Stimulated activated memory B cell treated with anti-CD40 and anti-IgM and Interleukin-4, amounts not matched to agents 10 μg/mL and 1 μg/mL and 100 μg/mL, for 72 hours (primary cell): ENCODE measurements at regions not wholly inside any gene's neighbourhood (a gene's known extent, or its start where the extent isn't known, plus 50 kb on each side); places are given as distances from the start of the nearest gene placed in this dataset.
"Not testable (repeated sequence)": the region's sequence is repeated elsewhere in the genome, so short reads cannot be mapped to it uniquely, and the experiment has no call there.

ENCODE experiments used
- ATAC-seq: fragments of 150-1000 bp; cut with Tn5 transposase; 2 replicates; pipeline ENCODE4 v1.10.0; 2021
- H3K27ac Mint-ChIP-seq: one replicate; pipeline ENCODE4 v1.8.0; 2022; ENCODE audit warnings: mild to moderate bottlenecking, mixed read lengths
- H3K27me3 Mint-ChIP-seq: one replicate; pipeline ENCODE4 v1.8.0; 2022; ENCODE audit warnings: mixed read lengths
- H3K36me3 Mint-ChIP-seq: one replicate; pipeline ENCODE4 v1.8.0; 2022; ENCODE audit warnings: mixed read lengths
- H3K4me1 Mint-ChIP-seq: one replicate; pipeline ENCODE4 v1.8.0; 2022; ENCODE audit warnings: mixed read lengths
- H3K4me3 Mint-ChIP-seq: one replicate; pipeline ENCODE4 v1.8.0; 2022; ENCODE audit warnings: mild to moderate bottlenecking, moderate library complexity, mixed read lengths
- H3K9me3 Mint-ChIP-seq: one replicate; pipeline ENCODE4 v1.8.0; 2022; ENCODE audit warnings: mixed read lengths

- not testable (repeated sequence) for H3K27ac Mint-ChIP-seq, H3K9me3 Mint-ChIP-seq, H3K36me3 Mint-ChIP-seq, H3K27me3 Mint-ChIP-seq, ATAC-seq, H3K4me3 Mint-ChIP-seq
- peaks cover 13% of the 10 kb centered on the region for H3K4me1 Mint-ChIP-seq
Measured at GRCh38 chr4:69344786-69345185, 64.5 kb downstream of the UGT2B28 start.

- not testable (repeated sequence) for H3K4me1 Mint-ChIP-seq, H3K27ac Mint-ChIP-seq, H3K4me3 Mint-ChIP-seq, H3K36me3 Mint-ChIP-seq, H3K9me3 Mint-ChIP-seq, H3K27me3 Mint-ChIP-seq
- ATAC-seq: peak; percentile 55
Measured at GRCh38 chr4:69348746-69349145, 68.5 kb downstream of the UGT2B28 start.

- H3K4me1 Mint-ChIP-seq: no peaks in the 10 kb centered on the region
- ATAC-seq: no peak
- H3K4me3 Mint-ChIP-seq: no peak overlapping the region
- H3K27ac Mint-ChIP-seq: no peak overlapping the region
- H3K36me3 Mint-ChIP-seq: no peaks in the 10 kb centered on the region
- no peaks in the 10 kb centered on the region for H3K9me3 Mint-ChIP-seq
- H3K27me3 Mint-ChIP-seq: no peaks in the 10 kb centered on the region
Measured at GRCh38 chr4:69360271-69360670, 80.0 kb downstream of the UGT2B28 start.

- H3K36me3 Mint-ChIP-seq, H3K4me3 Mint-ChIP-seq, H3K27me3 Mint-ChIP-seq, H3K27ac Mint-ChIP-seq, H3K4me1 Mint-ChIP-seq, H3K9me3 Mint-ChIP-seq, ATAC-seq: not testable (repeated sequence)
Measured at GRCh38 chr4:69360768-69361167, 80.5 kb downstream of the UGT2B28 start.

GRCh38 chr4:69362351-69362750, 82.1 kb downstream of the UGT2B28 start:
- no peak overlapping the region for H3K27ac Mint-ChIP-seq
- no peaks in the 10 kb centered on the region for H3K4me1 Mint-ChIP-seq
- no peak overlapping the region for H3K4me3 Mint-ChIP-seq
- no peaks in the 10 kb centered on the region for H3K36me3 Mint-ChIP-seq
- no peaks in the 10 kb centered on the region for H3K27me3 Mint-ChIP-seq
- no peaks in the 10 kb centered on the region for H3K9me3 Mint-ChIP-seq
- ATAC-seq: no peak

GRCh38 chr4:69367664-69368063, 87.4 kb downstream of the UGT2B28 start:
- not testable (repeated sequence) for H3K4me1 Mint-ChIP-seq, ATAC-seq, H3K36me3 Mint-ChIP-seq, H3K4me3 Mint-ChIP-seq, H3K9me3 Mint-ChIP-seq, H3K27ac Mint-ChIP-seq, H3K27me3 Mint-ChIP-seq

- no peaks in the 10 kb centered on the region for H3K4me1 Mint-ChIP-seq
- H3K9me3 Mint-ChIP-seq: peaks cover 3% of the 10 kb centered on the region
- H3K27me3 Mint-ChIP-seq: no peaks in the 10 kb centered on the region
- H3K4me3 Mint-ChIP-seq: no peak overlapping the region
- ATAC-seq: no peak
- H3K27ac Mint-ChIP-seq: no peak overlapping the region
- H3K36me3 Mint-ChIP-seq: no peaks in the 10 kb centered on the region
Measured at GRCh38 chr4:69376450-69376849, 96.2 kb downstream of the UGT2B28 start.

- Mint-ChIP-seq H3K9me3 (peaks cover 3% of the 10 kb centered on the region), H3K27me3 (no peaks in the 10 kb centered on the region), H3K4me3 (no peak overlapping the region), H3K36me3 (no peaks in the 10 kb centered on the region), H3K27ac (no peak overlapping the region), H3K4me1 (no peaks in the 10 kb centered on the region)
- ATAC-seq: no peak
Measured at GRCh38 chr4:69377562-69377961, 97.3 kb downstream of the UGT2B28 start.

- no peak for ATAC-seq
- peaks cover under 1% of the 10 kb centered on the region for H3K9me3 Mint-ChIP-seq
- H3K4me3 Mint-ChIP-seq: no peak overlapping the region
- no peaks in the 10 kb centered on the region for H3K4me1 Mint-ChIP-seq
- H3K36me3 Mint-ChIP-seq: no peaks in the 10 kb centered on the region
- H3K27ac Mint-ChIP-seq: no peak overlapping the region
- H3K27me3 Mint-ChIP-seq: no peaks in the 10 kb centered on the region
Measured at GRCh38 chr4:69383281-69383680, 103.0 kb downstream of the UGT2B28 start.

GRCh38 chr4:69389111-69389510, 106.6 kb downstream of the UGT2B4 start:
- H3K9me3 Mint-ChIP-seq, H3K27ac Mint-ChIP-seq, H3K27me3 Mint-ChIP-seq, ATAC-seq, H3K4me3 Mint-ChIP-seq, H3K36me3 Mint-ChIP-seq, H3K4me1 Mint-ChIP-seq: not testable (repeated sequence)

GRCh38 chr4:69408451-69408850, 87.3 kb downstream of the UGT2B4 start:
- H3K9me3 Mint-ChIP-seq: no peaks in the 10 kb centered on the region

GRCh38 chr4:69411981-69412380, 83.7 kb downstream of the UGT2B4 start:
- not testable (repeated sequence) for H3K27ac Mint-ChIP-seq, H3K4me1 Mint-ChIP-seq, H3K9me3 Mint-ChIP-seq, H3K27me3 Mint-ChIP-seq, ATAC-seq, H3K4me3 Mint-ChIP-seq, H3K36me3 Mint-ChIP-seq

More at GRCh38 chr4:69408451-69408850, 87.3 kb downstream of the UGT2B4 start:
- Mint-ChIP-seq H3K4me3 (no peak overlapping the region), H3K27me3 (no peaks in the 10 kb centered on the region), H3K27ac (no peak overlapping the region), H3K4me1 (no peaks in the 10 kb centered on the region), H3K36me3 (no peaks in the 10 kb centered on the region)
- no peak for ATAC-seq

GRCh38 chr4:69424722-69425121, 71.0 kb downstream of the UGT2B4 start:
- not testable (repeated sequence) for H3K9me3 Mint-ChIP-seq, ATAC-seq, H3K27ac Mint-ChIP-seq, H3K36me3 Mint-ChIP-seq, H3K27me3 Mint-ChIP-seq, H3K4me3 Mint-ChIP-seq, H3K4me1 Mint-ChIP-seq
